Peyer's patch (tissue), 4 donors: ENCODE measurements at regions not wholly inside any gene's neighbourhood (a gene's known extent, or its start where the extent isn't known, plus 50 kb on each side); places are given as distances from the start of the nearest gene placed in this dataset.

Experiments used
- DNase-seq, 3 donors: peaks; one replicate each; pipeline ENCODE4 v3.0.0-alpha.2; 2017 to 2019
- H3K27ac ChIP-seq, 4 donors: fragments of 200-600 bp; sonication (generic); one replicate each; pipeline ENCODE4 v1.5.1; 2016 to 2019
- H3K27me3 ChIP-seq, 2 donors: fragments of 200-600 bp; sonication (generic); one replicate each; pipeline ENCODE4 v1.5.1; 2019
- H3K36me3 ChIP-seq, 3 donors: fragments of 200-600 bp; sonication (generic); one replicate each; pipeline ENCODE4 v1.5.1; 2016 to 2019
- H3K4me1 ChIP-seq, 4 donors: fragments of 200-600 bp; sonication (generic); one replicate each; pipeline ENCODE4 v1.5.1; 2016 to 2019
- H3K4me3 ChIP-seq, 4 donors: fragments of 200-600 bp; sonication (generic); 1 replicate in 3 of 4; 2 replicates in 1 of 4; pipeline ENCODE4 v1.5.1; 2016 to 2019; ENCODE audit warnings: mild to moderate bottlenecking in 1 of 4
- H3K9me3 ChIP-seq, 4 donors: fragments of 200-600 bp; sonication (generic); one replicate each; pipeline ENCODE4 v1.5.1; 2016 to 2019; ENCODE audit warnings: mild to moderate bottlenecking in 1 of 4
- CTCF ChIP-seq, 6 experiments: fragments of 450-650 bp in 4 of 6; fragments of 200-600 bp in 2 of 6; sonication (generic) in 1 of 6; IDR thresholded peaks; one replicate each; pipeline ENCODE4 v1.5.1; 2017 to 2019; ENCODE audit warnings: antibody characterized with exemption in 6 of 6, mild to moderate bottlenecking in 3 of 6, moderate library complexity in 1 of 6
- POLR2A ChIP-seq, 2 donors: fragments of 450-650 bp; IDR thresholded peaks; one replicate each; pipeline ENCODE4 v1.5.1; 2017; ENCODE audit warnings: antibody characterized with exemption in 2 of 2, mild to moderate bottlenecking in 2 of 2, moderate library complexity in 2 of 2

- no peak overlapping the region for H3K4me3 ChIP-seq
- DNase-seq = no peak
- H3K27ac ChIP-seq = no peak overlapping the region
- H3K9me3 ChIP-seq = no peaks in the 10 kb centered on the region
- no peaks in the 10 kb centered on the region for H3K4me1 ChIP-seq
- TF ChIP-seq POLR2A (IDR thresholded peaks at IDR 0.05) = no peak
- TF ChIP-seq CTCF (IDR thresholded peaks at IDR 0.05) = no peak
- H3K27me3 ChIP-seq = no peaks in the 10 kb centered on the region
- no peaks in the 10 kb centered on the region for H3K36me3 ChIP-seq
These were observed 509.6 kb upstream of the FAM241A start for GRCh38 chr4:111635646-111636045.

GRCh38 chr4:111636961-111637585 is 508.2 kb upstream of the FAM241A start:
- DNase-seq = no peak
- Histone ChIP-seq H3K27ac (no peak overlapping the region), H3K36me3 (no peaks in the 10 kb centered on the region), H3K4me3 (no peak overlapping the region), H3K4me1 (no peaks in the 10 kb centered on the region), H3K9me3 (no peaks in the 10 kb centered on the region), H3K27me3 (no peaks in the 10 kb centered on the region)
- TF ChIP-seq POLR2A (IDR thresholded peaks at IDR 0.05) (no peak), CTCF (IDR thresholded peaks at IDR 0.05) (no peak)

GRCh38 chr4:111639120-111639690 is 506.0 kb upstream of the FAM241A start:
- Histone ChIP-seq H3K27me3 (no peaks in the 10 kb centered on the region), H3K27ac (no peak overlapping the region), H3K36me3 (no peaks in the 10 kb centered on the region), H3K4me3 (no peak overlapping the region), H3K9me3 (no peaks in the 10 kb centered on the region), H3K4me1 (no peaks in the 10 kb centered on the region)
- no peak for DNase-seq
- no peak for TF ChIP-seq CTCF (IDR thresholded peaks at IDR 0.05)
- no peak for TF ChIP-seq POLR2A (IDR thresholded peaks at IDR 0.05)

GRCh38 chr4:111639876-111640275 is 505.4 kb upstream of the FAM241A start:
- Histone ChIP-seq H3K9me3 (no peaks in the 10 kb centered on the region), H3K36me3 (no peaks in the 10 kb centered on the region), H3K27ac (no peak overlapping the region), H3K27me3 (no peaks in the 10 kb centered on the region), H3K4me1 (no peaks in the 10 kb centered on the region), H3K4me3 (no peak overlapping the region)
- no peak for DNase-seq
- no peak for TF ChIP-seq POLR2A (IDR thresholded peaks at IDR 0.05)
- no peak for TF ChIP-seq CTCF (IDR thresholded peaks at IDR 0.05)

- no peak overlapping the region for H3K27ac ChIP-seq
- no peaks in the 10 kb centered on the region for H3K27me3 ChIP-seq
- peak in 2 of 3 donors; percentile 16 to 72 for DNase-seq
- H3K36me3 ChIP-seq = no peaks in the 10 kb centered on the region
- no peaks in the 10 kb centered on the region for H3K9me3 ChIP-seq
- no peak overlapping the region for H3K4me3 ChIP-seq
- H3K4me1 ChIP-seq = no peaks in the 10 kb centered on the region
- TF ChIP-seq POLR2A (IDR thresholded peaks at IDR 0.05) = no peak
- peak in 4 of 6 experiments; percentile 53 to 86 (median 85) for TF ChIP-seq CTCF (IDR thresholded peaks at IDR 0.05)
These were observed 503.3 kb upstream of the FAM241A start for GRCh38 chr4:111641813-111642579.
